ENCODE measurements at regions not wholly inside any gene's neighbourhood (a gene's known extent, or its start where the extent isn't known, plus 50 kb on each side); places are given as distances from the start of the nearest gene placed in this dataset.

GRCh38 chr18:43574974-43575373 is 297.7 kb upstream of the SYT4 start:
- TF ChIP-seq, protein P1, sequence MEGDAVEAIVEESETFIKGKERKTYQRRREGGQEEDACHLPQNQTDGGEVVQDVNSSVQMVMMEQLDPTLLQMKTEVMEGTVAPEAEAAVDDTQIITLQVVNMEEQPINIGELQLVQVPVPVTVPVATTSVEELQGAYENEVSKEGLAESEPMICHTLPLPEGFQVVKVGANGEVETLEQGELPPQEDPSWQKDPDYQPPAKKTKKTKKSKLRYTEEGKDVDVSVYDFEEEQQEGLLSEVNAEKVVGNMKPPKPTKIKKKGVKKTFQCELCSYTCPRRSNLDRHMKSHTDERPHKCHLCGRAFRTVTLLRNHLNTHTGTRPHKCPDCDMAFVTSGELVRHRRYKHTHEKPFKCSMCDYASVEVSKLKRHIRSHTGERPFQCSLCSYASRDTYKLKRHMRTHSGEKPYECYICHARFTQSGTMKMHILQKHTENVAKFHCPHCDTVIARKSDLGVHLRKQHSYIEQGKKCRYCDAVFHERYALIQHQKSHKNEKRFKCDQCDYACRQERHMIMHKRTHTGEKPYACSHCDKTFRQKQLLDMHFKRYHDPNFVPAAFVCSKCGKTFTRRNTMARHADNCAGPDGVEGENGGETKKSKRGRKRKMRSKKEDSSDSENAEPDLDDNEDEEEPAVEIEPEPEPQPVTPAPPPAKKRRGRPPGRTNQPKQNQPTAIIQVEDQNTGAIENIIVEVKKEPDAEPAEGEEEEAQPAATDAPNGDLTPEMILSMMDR (IDR thresholded peaks at IDR 0.05), result no peak
- TF ChIP-seq POLR2AphosphoS5 (IDR thresholded peaks at IDR 0.05) (no peak), EP300 (IDR thresholded peaks at IDR 0.05) (no peak)

Measured in gastroesophageal sphincter (tissue), 3 donors.